B cell (primary cell): ENCODE measurements at regions not wholly inside any gene's neighbourhood (a gene's known extent, or its start where the extent isn't known, plus 50 kb on each side); places are given as distances from the start of the nearest gene placed in this dataset.

Experiments used
- EZH2 ChIP-seq: IDR thresholded peaks from 2 replicates; pipeline ENCODE4 v1.6.1; 2012; ENCODE audit warnings: borderline replicate concordance, low read depth, mild to moderate bottlenecking, moderate library complexity, low read length; ENCODE audit not compliant: insufficient read depth, poor library complexity, severe bottlenecking
- TF ChIP-seq, protein P1 (sequence below): fragments of 200-600 bp; IDR thresholded peaks from one replicate; pipeline ENCODE4 v1.8.0; 2022; ENCODE audit warnings: antibody characterized with exemption, mild to moderate bottlenecking

- TF ChIP-seq, protein P1, sequence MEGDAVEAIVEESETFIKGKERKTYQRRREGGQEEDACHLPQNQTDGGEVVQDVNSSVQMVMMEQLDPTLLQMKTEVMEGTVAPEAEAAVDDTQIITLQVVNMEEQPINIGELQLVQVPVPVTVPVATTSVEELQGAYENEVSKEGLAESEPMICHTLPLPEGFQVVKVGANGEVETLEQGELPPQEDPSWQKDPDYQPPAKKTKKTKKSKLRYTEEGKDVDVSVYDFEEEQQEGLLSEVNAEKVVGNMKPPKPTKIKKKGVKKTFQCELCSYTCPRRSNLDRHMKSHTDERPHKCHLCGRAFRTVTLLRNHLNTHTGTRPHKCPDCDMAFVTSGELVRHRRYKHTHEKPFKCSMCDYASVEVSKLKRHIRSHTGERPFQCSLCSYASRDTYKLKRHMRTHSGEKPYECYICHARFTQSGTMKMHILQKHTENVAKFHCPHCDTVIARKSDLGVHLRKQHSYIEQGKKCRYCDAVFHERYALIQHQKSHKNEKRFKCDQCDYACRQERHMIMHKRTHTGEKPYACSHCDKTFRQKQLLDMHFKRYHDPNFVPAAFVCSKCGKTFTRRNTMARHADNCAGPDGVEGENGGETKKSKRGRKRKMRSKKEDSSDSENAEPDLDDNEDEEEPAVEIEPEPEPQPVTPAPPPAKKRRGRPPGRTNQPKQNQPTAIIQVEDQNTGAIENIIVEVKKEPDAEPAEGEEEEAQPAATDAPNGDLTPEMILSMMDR, result no peak
- no peak for TF ChIP-seq EZH2
Measured at GRCh38 chr12:29071099-29071498, 78.0 kb upstream of the FAR2 start.
